Astrocyte (in vitro differentiated cells and primary cell): ENCODE measurements at regions not wholly inside any gene's neighbourhood (a gene's known extent, or its start where the extent isn't known, plus 50 kb on each side); places are given as distances from the start of the nearest gene placed in this dataset.

ENCODE experiments used
- DNase-seq: peaks from one replicate; pipeline ENCODE4 v3.0.0-alpha.2; 2010; ENCODE audit warnings: low read depth
- FAIRE-seq: peaks from 2 replicates; lab custom pipeline; 2011; peaks lifted over from hg19 to GRCh38; lab: Jason Lieb, UNC
- H2AFZ ChIP-seq: 2 replicates; pipeline ENCODE4 v1.6.0; 2012; ENCODE audit warnings: low read depth, low read length, inconsistent platforms
- H3K27ac ChIP-seq: 2 replicates; pipeline ENCODE4 v1.5.1; 2011; ENCODE audit warnings: low read depth, low read length, inconsistent platforms
- H3K27me3 ChIP-seq: 2 replicates; pipeline ENCODE4 v1.6.0; 2011; ENCODE audit warnings: low read length, inconsistent platforms; ENCODE audit not compliant: insufficient read depth
- H3K36me3 ChIP-seq: 2 replicates; pipeline ENCODE4 v1.5.1; 2011; ENCODE audit warnings: low read length, inconsistent platforms; ENCODE audit not compliant: insufficient read depth
- H3K4me1 ChIP-seq: 2 replicates; pipeline ENCODE4 v1.5.1; 2011; ENCODE audit warnings: low read length, inconsistent platforms; ENCODE audit not compliant: insufficient read depth
- H3K4me2 ChIP-seq: 2 replicates; pipeline ENCODE4 v1.6.0; 2012; ENCODE audit warnings: low read length, inconsistent platforms
- H3K4me3 ChIP-seq: 2 replicates; pipeline ENCODE4 v1.5.1; 2011; ENCODE audit warnings: low read depth, mild to moderate bottlenecking, low read length, inconsistent platforms; ENCODE audit not compliant: insufficient read depth
- H3K79me2 ChIP-seq: 2 replicates; pipeline ENCODE4 v1.6.0; 2012; ENCODE audit warnings: mild to moderate bottlenecking, low read length, inconsistent platforms; ENCODE audit not compliant: insufficient read depth
- H3K9ac ChIP-seq: 2 replicates; pipeline ENCODE4 v1.6.0; 2012; ENCODE audit warnings: mild to moderate bottlenecking, low read length, inconsistent platforms
- H3K9me3 ChIP-seq: 2 replicates; pipeline ENCODE4 v1.5.1; 2012; ENCODE audit warnings: low read depth, mild to moderate bottlenecking, low read length, inconsistent platforms; ENCODE audit not compliant: insufficient read depth
- H4K20me1 ChIP-seq: 2 replicates; pipeline ENCODE4 v1.6.0; 2012; ENCODE audit warnings: low read length, inconsistent platforms; ENCODE audit not compliant: insufficient read depth
- H3K27ac Mint-ChIP-seq: one replicate; pipeline ENCODE4 v1.8.0; 2021; ENCODE audit warnings: mild to moderate bottlenecking, mixed read lengths; ENCODE audit not compliant: unreplicated experiment
- H3K27me3 Mint-ChIP-seq: one replicate; pipeline ENCODE4 v1.8.0; 2021; ENCODE audit warnings: low read depth, mixed read lengths; ENCODE audit not compliant: unreplicated experiment
- H3K36me3 Mint-ChIP-seq: one replicate; pipeline ENCODE4 v1.8.0; 2021; ENCODE audit warnings: low read depth, mixed read lengths; ENCODE audit not compliant: unreplicated experiment
- H3K4me1 Mint-ChIP-seq: one replicate; pipeline ENCODE4 v1.8.0; 2021; ENCODE audit warnings: low read depth, mixed read lengths; ENCODE audit not compliant: unreplicated experiment
- H3K4me3 Mint-ChIP-seq: one replicate; pipeline ENCODE4 v1.8.0; 2021; ENCODE audit warnings: mild to moderate bottlenecking, moderate library complexity, mixed read lengths; ENCODE audit not compliant: unreplicated experiment
- H3K9me3 Mint-ChIP-seq: one replicate; pipeline ENCODE4 v1.8.0; 2021; ENCODE audit warnings: mild to moderate bottlenecking, mixed read lengths; ENCODE audit not compliant: unreplicated experiment
- CTCF ChIP-seq: IDR thresholded peaks from 2 replicates; pipeline ENCODE4 v1.5.1; 2011; ENCODE audit warnings: low read depth, mild to moderate bottlenecking, inconsistent platforms, low read length, moderate library complexity; ENCODE audit not compliant: insufficient read depth
- EZH2 ChIP-seq: IDR thresholded peaks from 2 replicates; pipeline ENCODE4 v1.6.1; 2012; ENCODE audit warnings: mild to moderate bottlenecking, low read length, inconsistent platforms; ENCODE audit not compliant: insufficient read depth

GRCh38 chr1:83064589-83065242 is 934.2 kb downstream of the TTLL7 start:
- TF ChIP-seq CTCF = no peak
- no peak for TF ChIP-seq EZH2
- Histone ChIP-seq H2AFZ (no peak overlapping the region), H3K27ac (no peak overlapping the region), H3K4me3 (no peak overlapping the region), H3K27me3 (no peaks in the 10 kb centered on the region), H4K20me1 (no peaks in the 10 kb centered on the region), H3K9ac (no peak overlapping the region), H3K4me1 (no peaks in the 10 kb centered on the region), H3K79me2 (no peaks in the 10 kb centered on the region), H3K36me3 (no peaks in the 10 kb centered on the region), H3K9me3 (peaks cover 5% of the 10 kb centered on the region), H3K4me2 (peak overlapping the region; percentile 39)
- Mint-ChIP-seq H3K36me3 (no peaks in the 10 kb centered on the region), H3K4me1 (peaks cover 3% of the 10 kb centered on the region), H3K4me3 (no peak overlapping the region), H3K9me3 (peaks cover 1% of the 10 kb centered on the region), H3K27me3 (no peaks in the 10 kb centered on the region), H3K27ac (no peak overlapping the region)
- no peak for DNase-seq
- FAIRE-seq = no peak

- no peak overlapping the region for H2AFZ ChIP-seq
- no peak overlapping the region for H3K4me3 ChIP-seq
- Mint-ChIP-seq H3K36me3 (no peaks in the 10 kb centered on the region), H3K27ac (no peak overlapping the region), H3K9me3 (no peaks in the 10 kb centered on the region), H3K4me1 (peaks cover 3% of the 10 kb centered on the region), H3K27me3 (no peaks in the 10 kb centered on the region), H3K4me3 (no peak overlapping the region)
- H3K79me2 ChIP-seq = no peaks in the 10 kb centered on the region
- H4K20me1 ChIP-seq = no peaks in the 10 kb centered on the region
- DNase-seq (no peak), FAIRE-seq (no peak)
- no peak overlapping the region for H3K9ac ChIP-seq
- no peaks in the 10 kb centered on the region for H3K36me3 ChIP-seq
- no peak overlapping the region for H3K27ac ChIP-seq
- TF ChIP-seq CTCF (no peak), EZH2 (no peak)
- H3K9me3 ChIP-seq = no peaks in the 10 kb centered on the region
- no peak overlapping the region for H3K4me2 ChIP-seq
- no peaks in the 10 kb centered on the region for H3K27me3 ChIP-seq
- no peaks in the 10 kb centered on the region for H3K4me1 ChIP-seq
Measured at GRCh38 chr1:83060651-83061390, 938.1 kb downstream of the TTLL7 start.

GRCh38 chr1:83060221-83060620 is 938.7 kb downstream of the TTLL7 start:
- Mint-ChIP-seq H3K4me1 (peaks cover 3% of the 10 kb centered on the region), H3K27ac (no peak overlapping the region), H3K27me3 (no peaks in the 10 kb centered on the region), H3K36me3 (no peaks in the 10 kb centered on the region), H3K4me3 (no peak overlapping the region), H3K9me3 (no peaks in the 10 kb centered on the region)
- Histone ChIP-seq H3K27ac (no peak overlapping the region), H3K4me3 (no peak overlapping the region), H3K4me1 (no peaks in the 10 kb centered on the region), H3K4me2 (no peak overlapping the region), H3K9ac (no peak overlapping the region), H3K9me3 (no peaks in the 10 kb centered on the region), H3K79me2 (no peaks in the 10 kb centered on the region), H3K27me3 (no peaks in the 10 kb centered on the region), H3K36me3 (no peaks in the 10 kb centered on the region), H4K20me1 (no peaks in the 10 kb centered on the region), H2AFZ (no peak overlapping the region)
- TF ChIP-seq CTCF = no peak
- TF ChIP-seq EZH2 = no peak
- no peak for DNase-seq
- no peak for FAIRE-seq
